Peyer's patch (tissue), 4 donors: ENCODE measurements at regions not wholly inside any gene's neighbourhood (a gene's known extent, or its start where the extent isn't known, plus 50 kb on each side); places are given as distances from the start of the nearest gene placed in this dataset.

Source experiments
- POLR2A ChIP-seq, 2 donors: fragments of 450-650 bp; IDR thresholded peaks; one replicate each; pipeline ENCODE4 v1.5.1; 2017; ENCODE audit warnings: antibody characterized with exemption in 2 of 2, mild to moderate bottlenecking in 2 of 2, moderate library complexity in 2 of 2
- TF ChIP-seq, protein P1 (sequence below), 6 experiments: fragments of 450-650 bp in 4 of 6; fragments of 200-600 bp in 2 of 6; sonication (generic) in 1 of 6; IDR thresholded peaks; one replicate each; pipeline ENCODE4 v1.5.1; 2017 to 2019; ENCODE audit warnings: antibody characterized with exemption in 6 of 6, mild to moderate bottlenecking in 3 of 6, moderate library complexity in 1 of 6

GRCh38 chr14:98791661-98792060 is 480.3 kb downstream of the BCL11B start:
- TF ChIP-seq, protein P1, sequence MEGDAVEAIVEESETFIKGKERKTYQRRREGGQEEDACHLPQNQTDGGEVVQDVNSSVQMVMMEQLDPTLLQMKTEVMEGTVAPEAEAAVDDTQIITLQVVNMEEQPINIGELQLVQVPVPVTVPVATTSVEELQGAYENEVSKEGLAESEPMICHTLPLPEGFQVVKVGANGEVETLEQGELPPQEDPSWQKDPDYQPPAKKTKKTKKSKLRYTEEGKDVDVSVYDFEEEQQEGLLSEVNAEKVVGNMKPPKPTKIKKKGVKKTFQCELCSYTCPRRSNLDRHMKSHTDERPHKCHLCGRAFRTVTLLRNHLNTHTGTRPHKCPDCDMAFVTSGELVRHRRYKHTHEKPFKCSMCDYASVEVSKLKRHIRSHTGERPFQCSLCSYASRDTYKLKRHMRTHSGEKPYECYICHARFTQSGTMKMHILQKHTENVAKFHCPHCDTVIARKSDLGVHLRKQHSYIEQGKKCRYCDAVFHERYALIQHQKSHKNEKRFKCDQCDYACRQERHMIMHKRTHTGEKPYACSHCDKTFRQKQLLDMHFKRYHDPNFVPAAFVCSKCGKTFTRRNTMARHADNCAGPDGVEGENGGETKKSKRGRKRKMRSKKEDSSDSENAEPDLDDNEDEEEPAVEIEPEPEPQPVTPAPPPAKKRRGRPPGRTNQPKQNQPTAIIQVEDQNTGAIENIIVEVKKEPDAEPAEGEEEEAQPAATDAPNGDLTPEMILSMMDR (IDR thresholded peaks at IDR 0.05): no peak
- TF ChIP-seq POLR2A (IDR thresholded peaks at IDR 0.05): no peak
